Endothelial cell of umbilical vein (primary cell): ENCODE measurements at regions not wholly inside any gene's neighbourhood (a gene's known extent, or its start where the extent isn't known, plus 50 kb on each side); places are given as distances from the start of the nearest gene placed in this dataset.
A peak's percentile ranks its signal among the peaks of the same experiment; 100 is the strongest.

ENCODE experiments used
- BruUV-seq: library from RNA; stranded (reverse); fragments of 400-500 nt; replicated peaks from 2 replicates; lab custom pipeline; 2021; lab: Mats Ljungman, UMichigan
- CTCF ChIA-PET: fragments of 300-600, 350-600 bp; sonication (Branson Sonifier 250); formaldehyde crosslinking; loops from one replicate; lab custom pipeline; 2021; ENCODE audit warnings: antibody characterized with exemption, inconsistent platforms; lab: Charles Lee
- POLR2A ChIA-PET: fragments of 300-600, 350-600 bp; sonication (Branson Sonifier 250); formaldehyde crosslinking; loops from one replicate; lab custom pipeline; 2021; ENCODE audit warnings: antibody characterized with exemption, inconsistent platforms; lab: Charles Lee
- DNase-seq: peaks from one replicate; pipeline ENCODE4 v3.0.0-alpha.2; 2011; ENCODE audit warnings: low read depth, low spot score
- FAIRE-seq: peaks from 2 replicates; lab custom pipeline; 2011; peaks lifted over from hg19 to GRCh38; lab: Jason Lieb, UNC
- H2AFZ ChIP-seq: 2 replicates; pipeline ENCODE4 v1.6.0; 2012; ENCODE audit warnings: low read depth, low read length, control low read depth, inconsistent platforms
- H3K27ac ChIP-seq: 2 replicates; pipeline ENCODE4 v1.5.1; 2011; ENCODE audit warnings: low read depth, mild to moderate bottlenecking, control low read depth, low read length, moderate library complexity; ENCODE audit not compliant: insufficient read depth
- H3K27me3 ChIP-seq, 2 experiments: 2 replicates each; pipeline versions ENCODE4 v1.6.0 to v1.6.1; 2011; ENCODE audit warnings: low read length in 2 of 2, mixed read lengths in 1 of 2; ENCODE audit not compliant: control insufficient read depth in 2 of 2, insufficient read depth in 2 of 2
- H3K36me3 ChIP-seq, 2 experiments: 2 replicates in 1 of 2; 3 replicates in 1 of 2; pipeline ENCODE4 v1.5.1; 2011; ENCODE audit warnings: low read length in 2 of 2, mild to moderate bottlenecking in 1 of 2, moderate library complexity in 1 of 2; ENCODE audit not compliant: control insufficient read depth in 2 of 2, insufficient read depth in 2 of 2; ENCODE audit errors: extremely low read depth in 1 of 2
- H3K4me1 ChIP-seq: 3 replicates; pipeline ENCODE4 v1.5.1; 2011; ENCODE audit warnings: mild to moderate bottlenecking, low read length; ENCODE audit not compliant: control insufficient read depth, insufficient read depth; ENCODE audit errors: extremely low read depth
- H3K4me2 ChIP-seq: 2 replicates; pipeline ENCODE4 v1.6.1; 2011; ENCODE audit warnings: low read length, control low read depth, mixed read lengths; ENCODE audit not compliant: insufficient read depth
- H3K4me3 ChIP-seq, 3 experiments: fragments of 200-600 bp in 1 of 3; sonication (generic), shearing (Covaris generic) in 1 of 3; replicated peaks in 1 of 3; 2 replicates each; pipeline ENCODE4 v1.5.1; 2011 to 2016; ENCODE audit warnings: control low read depth in 3 of 3, low read length in 3 of 3, mild to moderate bottlenecking in 2 of 3, inconsistent platforms in 1 of 3, low read depth in 1 of 3, moderate library complexity in 1 of 3; ENCODE audit not compliant: insufficient read depth in 1 of 3
- H3K79me2 ChIP-seq: 2 replicates; pipeline ENCODE4 v1.6.0; 2012; ENCODE audit warnings: low read length, inconsistent platforms; ENCODE audit not compliant: control insufficient read depth, insufficient read depth
- H3K9ac ChIP-seq: replicated peaks from 2 replicates; pipeline ENCODE3; 2011; ENCODE audit warnings: low read length, control low read depth; ENCODE audit not compliant: insufficient read depth; ENCODE audit errors: extremely low read depth
- H3K9me1 ChIP-seq: replicated peaks from 3 replicates; pipeline ENCODE4 v1.6.0; 2011; ENCODE audit warnings: mild to moderate bottlenecking, low read length; ENCODE audit not compliant: control insufficient read depth, insufficient read depth; ENCODE audit errors: extremely low read depth
- H3K9me3 ChIP-seq: replicated peaks from 2 replicates; pipeline ENCODE4 v1.5.1; 2012; ENCODE audit warnings: low read length, inconsistent platforms; ENCODE audit not compliant: control insufficient read depth, insufficient read depth
- H4K20me1 ChIP-seq: replicated peaks from 2 replicates; pipeline ENCODE3; 2011; ENCODE audit warnings: mild to moderate bottlenecking, low read length; ENCODE audit not compliant: control insufficient read depth, insufficient read depth; ENCODE audit errors: extremely low read depth
- FOS ChIP-seq: IDR thresholded peaks from 2 replicates; pipeline ENCODE4 v1.6.1; 2011; ENCODE audit warnings: mild to moderate bottlenecking, low read length, moderate library complexity, borderline replicate concordance; ENCODE audit not compliant: insufficient read depth
- GATA2 ChIP-seq: IDR thresholded peaks from 2 replicates; pipeline ENCODE4 v1.7.0; 2011; ENCODE audit warnings: low read depth, mild to moderate bottlenecking, moderate library complexity, mixed read lengths, low read length; ENCODE audit not compliant: insufficient read length, insufficient read depth
- MYC ChIP-seq: IDR thresholded peaks from one replicate; pipeline ENCODE4 v1.6.1; 2011; ENCODE audit warnings: mild to moderate bottlenecking, low read depth, low read length
- POLR2A ChIP-seq: IDR thresholded peaks from 2 replicates; pipeline ENCODE4 v1.6.1; 2012; ENCODE audit warnings: low read depth, mild to moderate bottlenecking, control low read depth, low read length
- dilution Hi-C: fragments of 300-500 bp; cut with MboI; formaldehyde crosslinking; loops from one replicate; pipeline ENCODE4 v1.15.0; 2019; ENCODE audit warnings: low sequenced_read_pairs; ENCODE audit not compliant: extremely low pct_ligation_motif_present
- intact Hi-C: fragments of 100-400 bp; cut with micrococcal nuclease; formaldehyde crosslinking; loops from one replicate; pipeline ENCODE4 v1.10.0; 2022
- TF ChIP-seq, protein P1 (sequence below), 2 donors: IDR thresholded peaks; 1 replicate in 1 of 2; 2 replicates in 1 of 2; pipeline ENCODE4 v1.5.1; 2011; ENCODE audit warnings: low read length in 2 of 2, mild to moderate bottlenecking in 2 of 2, moderate library complexity in 2 of 2, control low read depth in 1 of 2, inconsistent platforms in 1 of 2, low read depth in 1 of 2; ENCODE audit not compliant: insufficient read depth in 1 of 2; ENCODE audit errors: extremely low read depth in 1 of 2

GRCh38 chr7:132656846-132657776 is 80.8 kb upstream of the PLXNA4 start:
- ChIA-PET POLR2A (no interaction called here), CTCF (interaction anchor here (1.0 to 1.4 kb wide), 3 partner anchors 22 to 712 kb away, joined by 3 to 5 read pairs (median 3); no protein-coding TSS in a partner anchor)
- intact Hi-C loops (no loop called here), dilution Hi-C loops (no loop called here)
- Histone ChIP-seq H4K20me1 (no peaks in the 10 kb centered on the region), H3K4me3 (no peak overlapping the region), H3K9ac (no peak overlapping the region), H2AFZ (no peak overlapping the region), H3K9me1 (no peaks in the 10 kb centered on the region), H3K9me3 (no peaks in the 10 kb centered on the region), H3K4me2 (no peak overlapping the region), H3K4me1 (peaks cover 4% of the 10 kb centered on the region), H3K36me3 (no peaks in the 10 kb centered on the region), H3K79me2 (no peaks in the 10 kb centered on the region), H3K27me3 (peaks cover 6 to 10% of the 10 kb centered on the region in 2 experiments), H3K27ac (no peak overlapping the region)
- BruUV-seq: no TSS peak
- peak; percentile 24 for DNase-seq
- TF ChIP-seq MYC: no peak
- TF ChIP-seq, protein P1, sequence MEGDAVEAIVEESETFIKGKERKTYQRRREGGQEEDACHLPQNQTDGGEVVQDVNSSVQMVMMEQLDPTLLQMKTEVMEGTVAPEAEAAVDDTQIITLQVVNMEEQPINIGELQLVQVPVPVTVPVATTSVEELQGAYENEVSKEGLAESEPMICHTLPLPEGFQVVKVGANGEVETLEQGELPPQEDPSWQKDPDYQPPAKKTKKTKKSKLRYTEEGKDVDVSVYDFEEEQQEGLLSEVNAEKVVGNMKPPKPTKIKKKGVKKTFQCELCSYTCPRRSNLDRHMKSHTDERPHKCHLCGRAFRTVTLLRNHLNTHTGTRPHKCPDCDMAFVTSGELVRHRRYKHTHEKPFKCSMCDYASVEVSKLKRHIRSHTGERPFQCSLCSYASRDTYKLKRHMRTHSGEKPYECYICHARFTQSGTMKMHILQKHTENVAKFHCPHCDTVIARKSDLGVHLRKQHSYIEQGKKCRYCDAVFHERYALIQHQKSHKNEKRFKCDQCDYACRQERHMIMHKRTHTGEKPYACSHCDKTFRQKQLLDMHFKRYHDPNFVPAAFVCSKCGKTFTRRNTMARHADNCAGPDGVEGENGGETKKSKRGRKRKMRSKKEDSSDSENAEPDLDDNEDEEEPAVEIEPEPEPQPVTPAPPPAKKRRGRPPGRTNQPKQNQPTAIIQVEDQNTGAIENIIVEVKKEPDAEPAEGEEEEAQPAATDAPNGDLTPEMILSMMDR (IDR thresholded peaks at IDR 0.05; ENCODE audit: extremely low read depth in 1 of 2, insufficient read depth in 1 of 2, low read depth in 1 of 2, low read length in 2 of 2): peak; percentile 45 to 52
- FAIRE-seq: peak; percentile 59

DNA sequence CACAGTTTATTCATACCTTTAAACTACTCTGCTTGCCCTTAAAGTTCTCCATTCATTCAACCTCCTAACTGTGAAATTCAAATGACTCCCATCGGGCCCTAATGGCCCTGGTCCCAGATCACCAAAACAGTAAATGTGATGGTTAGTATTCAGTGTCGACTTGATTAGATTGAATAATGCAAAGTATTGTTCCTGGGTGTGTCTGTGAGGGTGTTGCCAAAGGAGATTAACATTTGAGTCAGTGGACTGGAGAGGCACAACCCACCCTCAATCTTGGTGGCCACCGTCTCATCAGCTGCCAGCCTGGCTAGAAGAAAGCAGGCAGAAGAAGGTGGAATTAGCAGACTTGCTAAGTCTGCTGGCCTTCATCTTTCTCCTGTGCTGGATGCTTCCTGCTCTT is 80.1 kb upstream of the PLXNA4 start:
- H3K9me1 ChIP-seq: no peaks in the 10 kb centered on the region
- no peak overlapping the region for H3K4me2 ChIP-seq
- dilution Hi-C loops: no loop called here
- H3K4me1 ChIP-seq: peaks cover 4% of the 10 kb centered on the region
- ChIA-PET POLR2A (no interaction called here), CTCF (interaction anchor here (0.7 to 1.3 kb wide), 2 partner anchors 70 to 711 kb away, joined by 3 read pairs; no protein-coding TSS in a partner anchor)
- no peak overlapping the region for H2AFZ ChIP-seq
- intact Hi-C loops: no loop called here
- H3K27ac ChIP-seq: no peak overlapping the region
- no peaks in the 10 kb centered on the region for H3K79me2 ChIP-seq
- H4K20me1 ChIP-seq: no peaks in the 10 kb centered on the region
- BruUV-seq: no TSS peak
- no peak for DNase-seq
- TF ChIP-seq FOS (no peak), POLR2A (no peak), GATA2 (no peak)
- no peak for FAIRE-seq
- H3K27me3 ChIP-seq: peaks cover 6 to 10% of the 10 kb centered on the region in 2 experiments
- no peaks in the 10 kb centered on the region for H3K36me3 ChIP-seq
- H3K9me3 ChIP-seq: no peaks in the 10 kb centered on the region
- no peak overlapping the region for H3K9ac ChIP-seq
- H3K4me3 ChIP-seq: no peak overlapping the region
